A673 (cell line): ENCODE measurements at regions not wholly inside any gene's neighbourhood (a gene's known extent, or its start where the extent isn't known, plus 50 kb on each side); places are given as distances from the start of the nearest gene placed in this dataset.

ENCODE experiments used
- BruUV-seq: library from RNA; stranded (reverse); fragments of 400-500 nt; replicated peaks from 2 replicates; lab custom pipeline; 2021; lab: Mats Ljungman, UMichigan
- CTCF ChIA-PET: fragments of 300-600 bp; sonication (Branson Sonifier 250); formaldehyde crosslinking; loops from one replicate; lab custom pipeline; 2022; ENCODE audit warnings: antibody characterized with exemption; lab: Charles Lee
- POLR2A ChIA-PET: fragments of 300-600 bp; sonication (Branson Sonifier 250); formaldehyde crosslinking; loops from one replicate; lab custom pipeline; 2022; ENCODE audit warnings: antibody characterized with exemption; ENCODE audit not compliant: low non-redundant PET; lab: Charles Lee
- DNase-seq: peaks from one replicate; pipeline ENCODE4 v3.0.0-alpha.2; 2015; ENCODE audit warnings: low spot score
- H3K27ac ChIP-seq: fragments of 200-600 bp; sonication (generic); 2 replicates; pipeline ENCODE4 v1.5.1; 2016; ENCODE audit warnings: mixed run types, low read depth, mild to moderate bottlenecking, mixed read lengths, antibody characterized with exemption, low read length; ENCODE audit not compliant: poor library complexity, severe bottlenecking
- H3K27me3 ChIP-seq: fragments of 200-600 bp; sonication (generic); replicated peaks from 2 replicates; pipeline ENCODE4 v1.6.1; 2017; ENCODE audit warnings: mixed run types, low read depth, mild to moderate bottlenecking, mixed read lengths, antibody characterized with exemption, low read length; ENCODE audit not compliant: insufficient read depth, poor library complexity
- H3K36me3 ChIP-seq: fragments of 200-600 bp; sonication (generic); 2 replicates; pipeline ENCODE4 v1.6.1; 2016; ENCODE audit warnings: mixed run types, mild to moderate bottlenecking, mixed read lengths, antibody characterized with exemption, low read length; ENCODE audit not compliant: insufficient read depth, poor library complexity, severe bottlenecking
- H3K4me1 ChIP-seq: fragments of 200-600 bp; sonication (generic); 2 replicates; pipeline ENCODE4 v1.6.1; 2017; ENCODE audit warnings: mixed run types, mild to moderate bottlenecking, mixed read lengths, antibody characterized with exemption, low read length; ENCODE audit not compliant: insufficient read depth, poor library complexity, severe bottlenecking
- H3K4me3 ChIP-seq: fragments of 200-600 bp; sonication (generic); 2 replicates; pipeline ENCODE4 v1.5.1; 2016; ENCODE audit warnings: low read depth, mixed run types, mild to moderate bottlenecking, mixed read lengths, low read length; ENCODE audit not compliant: poor library complexity, severe bottlenecking
- H3K9me3 ChIP-seq: fragments of 200-600 bp; sonication (generic); 2 replicates; pipeline ENCODE4 v1.6.1; 2016; ENCODE audit warnings: mixed run types, low read depth, mild to moderate bottlenecking, mixed read lengths, antibody characterized with exemption, low read length; ENCODE audit not compliant: poor library complexity, severe bottlenecking
- EZH2 ChIP-seq: fragments of 200-600 bp; sonication (generic); IDR thresholded peaks from 2 replicates; pipeline ENCODE4 v1.6.1; 2017; ENCODE audit warnings: borderline replicate concordance, low read depth, mild to moderate bottlenecking, mixed read lengths, antibody characterized with exemption, low read length; ENCODE audit not compliant: poor library complexity, severe bottlenecking
- intact Hi-C: fragments of 100-400 bp; cut with micrococcal nuclease; formaldehyde crosslinking; loops from one replicate; pipeline ENCODE4 v1.10.0; 2022; ENCODE audit not compliant: unreplicated experiment
- TF ChIP-seq, protein P1 (sequence below): fragments of 300-800, 200-600 bp; sonication (generic); conservative IDR thresholded peaks from 2 replicates; pipeline ENCODE4 v1.5.1; 2017; ENCODE audit warnings: low read depth, mild to moderate bottlenecking, antibody characterized with exemption, low read length, moderate library complexity, mixed read lengths

DNA sequence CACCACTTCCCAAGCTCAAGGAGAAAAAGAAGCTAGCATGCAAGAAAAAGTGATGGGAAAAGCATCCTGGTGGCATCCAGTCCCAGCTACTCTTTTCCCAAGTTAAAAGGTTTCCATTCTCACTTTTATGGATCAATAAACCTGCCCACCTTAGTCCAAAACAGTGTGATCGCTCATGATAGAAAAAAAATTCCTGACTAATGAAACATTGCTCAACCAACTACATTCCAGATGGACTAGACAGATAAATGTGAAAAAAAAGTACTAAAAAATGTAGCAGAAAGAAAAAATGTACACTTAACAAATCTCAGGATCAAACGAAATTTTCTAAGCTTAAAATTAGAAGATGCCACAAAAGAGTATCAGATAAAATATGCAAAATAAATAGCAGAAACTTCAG lies 312.2 kb downstream of the TMA16 start:
- CTCF ChIA-PET: no interaction called here
- Histone ChIP-seq H3K4me3 (no peak overlapping the region), H3K4me1 (no peaks in the 10 kb centered on the region), H3K27ac (no peak overlapping the region), H3K27me3 (no peaks in the 10 kb centered on the region), H3K36me3 (no peaks in the 10 kb centered on the region), H3K9me3 (no peaks in the 10 kb centered on the region)
- intact Hi-C loops: no loop called here
- POLR2A ChIA-PET: no interaction called here
- no peak for TF ChIP-seq EZH2
- TF ChIP-seq, protein P1, sequence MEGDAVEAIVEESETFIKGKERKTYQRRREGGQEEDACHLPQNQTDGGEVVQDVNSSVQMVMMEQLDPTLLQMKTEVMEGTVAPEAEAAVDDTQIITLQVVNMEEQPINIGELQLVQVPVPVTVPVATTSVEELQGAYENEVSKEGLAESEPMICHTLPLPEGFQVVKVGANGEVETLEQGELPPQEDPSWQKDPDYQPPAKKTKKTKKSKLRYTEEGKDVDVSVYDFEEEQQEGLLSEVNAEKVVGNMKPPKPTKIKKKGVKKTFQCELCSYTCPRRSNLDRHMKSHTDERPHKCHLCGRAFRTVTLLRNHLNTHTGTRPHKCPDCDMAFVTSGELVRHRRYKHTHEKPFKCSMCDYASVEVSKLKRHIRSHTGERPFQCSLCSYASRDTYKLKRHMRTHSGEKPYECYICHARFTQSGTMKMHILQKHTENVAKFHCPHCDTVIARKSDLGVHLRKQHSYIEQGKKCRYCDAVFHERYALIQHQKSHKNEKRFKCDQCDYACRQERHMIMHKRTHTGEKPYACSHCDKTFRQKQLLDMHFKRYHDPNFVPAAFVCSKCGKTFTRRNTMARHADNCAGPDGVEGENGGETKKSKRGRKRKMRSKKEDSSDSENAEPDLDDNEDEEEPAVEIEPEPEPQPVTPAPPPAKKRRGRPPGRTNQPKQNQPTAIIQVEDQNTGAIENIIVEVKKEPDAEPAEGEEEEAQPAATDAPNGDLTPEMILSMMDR: no peak
- no peak for DNase-seq
- BruUV-seq: no TSS peak

DNA sequence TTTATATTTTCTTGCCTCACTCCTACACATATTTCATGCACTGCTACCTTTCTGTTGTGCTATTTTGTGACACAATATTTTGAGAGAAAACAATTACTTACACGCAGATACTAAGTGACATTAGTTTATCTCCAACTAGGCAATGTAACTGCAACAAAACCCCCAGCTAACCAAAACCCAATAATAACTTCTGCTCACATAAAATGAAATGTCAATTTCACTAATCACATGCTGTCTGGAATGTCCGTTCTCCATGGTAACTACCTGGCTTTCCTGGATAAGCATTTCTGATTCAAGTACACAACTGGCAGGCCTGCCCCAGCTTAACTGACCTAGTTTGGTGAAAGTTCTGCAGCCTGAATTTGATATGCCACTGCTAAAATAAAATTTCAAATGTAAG lies 313.5 kb downstream of the TMA16 start:
- Histone ChIP-seq H3K4me1 (no peaks in the 10 kb centered on the region), H3K27ac (no peak overlapping the region), H3K4me3 (no peak overlapping the region), H3K9me3 (no peaks in the 10 kb centered on the region), H3K27me3 (no peaks in the 10 kb centered on the region), H3K36me3 (no peaks in the 10 kb centered on the region)
- intact Hi-C loops: no loop called here
- CTCF ChIA-PET: no interaction called here
- DNase-seq: no peak
- POLR2A ChIA-PET: no interaction called here
- no peak for TF ChIP-seq EZH2
- TF ChIP-seq, protein P1: no peak
- no TSS peak for BruUV-seq

DNA sequence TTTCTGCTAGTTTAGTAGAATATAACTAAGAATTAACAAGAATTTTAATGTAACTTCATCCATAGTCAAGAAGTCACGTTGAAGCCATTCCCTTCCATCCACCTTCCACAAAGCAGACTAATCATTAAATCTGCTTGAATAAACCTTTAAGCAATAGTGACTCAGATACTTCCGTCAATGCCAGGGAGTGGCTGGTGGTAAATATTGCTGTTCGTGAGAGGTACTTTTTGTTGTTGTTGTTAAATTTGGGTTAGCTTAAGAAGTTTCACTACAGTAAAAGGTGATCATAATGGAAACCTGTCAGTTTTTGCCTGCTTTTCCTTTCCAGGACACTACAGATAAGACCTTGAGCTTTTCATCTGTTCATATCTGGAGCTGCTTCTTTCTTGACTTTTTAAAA lies 316.3 kb downstream of the TMA16 start:
- BruUV-seq: no TSS peak
- no peak overlapping the region for H3K4me3 ChIP-seq
- no peaks in the 10 kb centered on the region for H3K36me3 ChIP-seq
- peaks cover 2% of the 10 kb centered on the region for H3K4me1 ChIP-seq
- POLR2A ChIA-PET: no interaction called here
- H3K27me3 ChIP-seq: no peaks in the 10 kb centered on the region
- CTCF ChIA-PET: no interaction called here
- no peak for DNase-seq
- intact Hi-C loops: no loop called here
- TF ChIP-seq EZH2: no peak
- TF ChIP-seq, protein P1: no peak
- no peak overlapping the region for H3K27ac ChIP-seq
- no peaks in the 10 kb centered on the region for H3K9me3 ChIP-seq
